HG03342 (cell line): ENCODE measurements at regions not wholly inside any gene's neighbourhood (a gene's known extent, or its start where the extent isn't known, plus 50 kb on each side); places are given as distances from the start of the nearest gene placed in this dataset.
A peak's percentile ranks its signal among the peaks of the same experiment; 100 is the strongest.
"Not testable (repeated sequence)": the region's sequence is repeated elsewhere in the genome, so short reads cannot be mapped to it uniquely, and the experiment has no call there.

Experiments
- ATAC-seq: cut with Tn5 transposase; IDR thresholded peaks from one replicate; pipeline ENCODE4 v1.9.1; 2021; ENCODE audit warnings: mild to moderate bottlenecking, moderate library complexity; ENCODE audit not compliant: unreplicated experiment

DNA sequence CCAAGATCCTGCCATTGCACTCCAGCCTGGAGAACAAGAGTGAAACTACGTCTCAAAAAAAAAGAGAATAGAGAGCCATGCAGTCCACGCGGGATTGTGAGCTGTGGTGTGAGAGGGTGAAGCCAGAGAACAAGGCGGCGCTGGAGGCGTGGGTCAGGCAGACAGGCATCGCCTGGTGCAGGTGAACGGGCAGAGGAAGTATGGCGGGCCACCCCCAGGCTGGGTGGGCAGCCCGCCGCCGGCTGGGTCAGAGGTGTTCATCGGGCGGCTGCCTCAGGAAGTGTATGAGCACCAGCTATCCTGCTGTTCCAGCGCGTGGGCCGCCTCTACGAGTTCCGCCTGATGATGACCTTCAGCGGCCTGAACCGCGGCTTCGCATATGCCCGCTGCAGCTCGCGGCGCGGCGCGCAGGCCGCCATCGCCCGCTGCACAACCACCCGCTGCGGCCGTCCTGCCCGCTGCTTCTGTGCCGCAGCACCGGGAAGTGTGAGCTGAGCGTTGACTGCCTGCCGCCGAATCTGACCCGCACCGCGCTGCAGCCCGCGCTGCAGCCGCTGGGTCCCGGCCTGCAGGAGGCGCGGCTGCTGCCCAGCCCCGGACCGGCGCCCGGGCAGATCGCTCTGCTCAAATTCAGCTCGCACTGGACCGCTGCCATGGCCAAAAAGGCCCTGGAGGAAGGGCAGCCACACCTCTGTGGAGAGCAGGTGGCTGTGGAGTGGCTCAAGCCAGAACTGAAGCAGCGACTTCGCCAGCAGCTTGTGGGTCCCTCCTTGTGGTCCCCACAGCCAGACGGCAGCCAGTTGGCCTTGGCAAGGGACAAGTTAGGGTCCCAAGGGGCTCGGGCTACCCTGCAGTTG, 95.5 kb upstream of the PLEKHM1 start:
- ATAC-seq = not testable (repeated sequence)

DNA sequence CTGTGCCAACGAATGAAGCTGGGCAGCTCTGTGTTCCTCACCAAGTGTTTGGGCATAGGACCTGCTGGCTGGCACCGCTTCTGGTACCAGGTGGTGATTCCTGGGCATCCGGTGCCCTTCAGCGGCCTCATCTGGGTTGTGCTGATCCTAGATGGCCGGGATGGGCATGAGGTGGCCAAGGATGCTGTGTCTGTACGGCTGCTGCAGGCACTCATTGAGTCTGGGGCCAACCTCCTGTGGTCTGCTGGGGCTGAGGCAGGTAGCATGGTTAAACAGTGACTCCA, 96.1 kb upstream of the PLEKHM1 start:
- ATAC-seq = not testable (repeated sequence)

DNA sequence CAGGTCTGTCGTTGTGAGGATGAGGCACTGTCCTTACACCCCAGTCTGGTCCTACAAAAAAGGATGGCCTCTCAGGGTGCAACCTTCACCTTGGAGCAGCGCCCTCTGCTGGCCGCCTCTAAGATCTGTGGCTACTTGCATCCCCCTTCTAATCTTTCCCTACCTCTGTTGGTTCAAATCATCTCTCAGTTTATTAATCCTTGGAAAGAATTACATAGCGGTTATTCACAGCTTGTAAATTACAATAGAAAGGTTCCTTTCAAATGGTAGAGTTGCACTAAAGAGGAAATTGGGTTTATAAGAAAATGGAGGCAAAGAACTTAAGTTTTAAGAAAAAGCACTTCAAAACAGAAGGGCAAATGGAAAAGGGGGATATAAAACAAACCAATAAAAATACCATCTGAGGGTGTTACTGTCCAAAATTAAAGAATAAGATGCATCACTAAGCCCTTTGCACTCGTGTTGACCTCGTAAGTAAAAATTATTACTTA, 102.0 kb upstream of the PLEKHM1 start:
- ATAC-seq = not testable (repeated sequence)

DNA sequence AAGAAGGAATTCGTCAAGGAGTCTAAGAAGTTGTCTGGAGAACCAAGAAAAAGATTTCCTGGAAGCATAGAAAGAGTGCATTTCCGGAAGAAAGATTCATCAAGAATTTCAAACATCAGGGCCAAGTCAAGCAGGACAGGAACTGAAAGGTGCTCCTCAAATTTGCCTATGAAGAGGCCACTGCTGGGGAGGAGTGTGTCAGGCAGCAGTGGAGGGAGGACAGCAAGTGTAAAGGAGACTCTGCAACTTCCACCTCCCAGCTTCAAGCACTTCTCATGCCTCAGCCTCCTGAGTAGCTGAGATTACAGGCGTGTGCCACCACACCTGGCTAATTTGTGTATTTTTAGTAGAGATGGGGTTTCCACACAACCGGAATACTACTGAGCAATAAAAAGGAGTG, 105.8 kb upstream of the PLEKHM1 start:
- ATAC-seq = not testable (repeated sequence)

DNA sequence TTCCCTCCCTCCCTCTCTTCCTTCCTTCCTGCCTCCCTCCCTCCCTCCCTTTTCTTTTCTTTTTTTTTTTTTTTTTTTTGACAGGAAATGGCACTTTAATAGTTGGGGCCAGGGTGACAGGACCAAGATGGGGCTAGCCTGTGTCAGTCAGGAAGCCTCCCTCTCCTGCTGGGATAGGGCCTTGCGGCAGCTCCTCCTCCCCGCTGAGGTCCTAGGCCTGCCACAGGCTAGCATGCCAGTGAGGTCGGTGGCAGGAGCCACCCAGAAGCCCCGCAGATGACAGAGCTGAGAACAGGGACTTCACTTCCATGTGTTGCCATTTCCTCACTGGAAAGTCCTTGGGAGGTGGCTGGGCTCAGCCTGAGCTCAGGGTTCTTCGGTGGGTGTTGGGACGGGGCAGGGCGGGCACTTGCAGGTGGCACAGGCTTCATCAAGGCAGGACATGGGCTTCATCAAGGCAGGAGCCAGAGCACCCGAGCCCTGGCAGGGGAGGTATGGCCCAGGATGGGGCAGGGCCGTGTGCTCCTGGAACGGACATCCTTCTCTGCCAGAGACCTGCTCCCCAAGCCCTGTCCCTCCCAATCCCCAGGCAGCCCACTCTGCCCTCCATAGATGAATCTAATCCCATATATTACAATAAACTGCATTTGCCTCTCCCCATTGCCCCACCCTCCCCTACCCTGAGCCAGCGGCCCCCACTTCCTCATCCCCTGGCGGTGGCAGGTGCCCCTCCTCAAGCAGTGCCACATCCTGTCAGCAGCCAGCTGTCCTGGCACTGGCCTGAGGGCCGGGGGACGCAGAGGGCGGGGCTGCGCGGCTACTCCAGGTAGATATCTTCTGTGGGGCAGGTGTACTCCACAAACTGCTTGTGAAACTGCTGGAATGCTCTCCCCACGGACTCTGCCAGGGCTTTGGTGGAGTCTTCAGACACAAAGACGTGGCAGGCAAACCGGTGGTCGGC, 109.8 kb upstream of the PLEKHM1 start:
- ATAC-seq = not testable (repeated sequence)

DNA sequence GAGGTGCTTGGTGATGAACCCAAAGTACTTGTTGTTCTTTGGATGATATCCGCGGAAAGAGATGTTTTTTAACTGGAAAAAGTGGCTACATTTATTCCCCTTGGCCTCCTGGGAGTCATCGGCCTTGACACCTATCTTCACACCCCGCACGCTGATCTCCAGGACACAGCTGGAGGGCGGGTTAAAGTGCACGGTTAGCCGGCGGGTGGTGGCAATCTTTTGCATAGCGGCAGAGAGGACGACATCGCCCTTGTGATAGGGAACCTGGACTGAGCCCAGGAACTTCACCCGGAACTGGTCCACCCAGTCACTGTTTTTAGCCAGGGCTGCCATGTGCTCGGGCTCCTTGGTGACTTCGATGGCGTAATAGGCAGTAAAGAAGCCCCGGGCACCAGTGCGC, 110.5 kb upstream of the PLEKHM1 start:
- ATAC-seq = not testable (repeated sequence)

DNA sequence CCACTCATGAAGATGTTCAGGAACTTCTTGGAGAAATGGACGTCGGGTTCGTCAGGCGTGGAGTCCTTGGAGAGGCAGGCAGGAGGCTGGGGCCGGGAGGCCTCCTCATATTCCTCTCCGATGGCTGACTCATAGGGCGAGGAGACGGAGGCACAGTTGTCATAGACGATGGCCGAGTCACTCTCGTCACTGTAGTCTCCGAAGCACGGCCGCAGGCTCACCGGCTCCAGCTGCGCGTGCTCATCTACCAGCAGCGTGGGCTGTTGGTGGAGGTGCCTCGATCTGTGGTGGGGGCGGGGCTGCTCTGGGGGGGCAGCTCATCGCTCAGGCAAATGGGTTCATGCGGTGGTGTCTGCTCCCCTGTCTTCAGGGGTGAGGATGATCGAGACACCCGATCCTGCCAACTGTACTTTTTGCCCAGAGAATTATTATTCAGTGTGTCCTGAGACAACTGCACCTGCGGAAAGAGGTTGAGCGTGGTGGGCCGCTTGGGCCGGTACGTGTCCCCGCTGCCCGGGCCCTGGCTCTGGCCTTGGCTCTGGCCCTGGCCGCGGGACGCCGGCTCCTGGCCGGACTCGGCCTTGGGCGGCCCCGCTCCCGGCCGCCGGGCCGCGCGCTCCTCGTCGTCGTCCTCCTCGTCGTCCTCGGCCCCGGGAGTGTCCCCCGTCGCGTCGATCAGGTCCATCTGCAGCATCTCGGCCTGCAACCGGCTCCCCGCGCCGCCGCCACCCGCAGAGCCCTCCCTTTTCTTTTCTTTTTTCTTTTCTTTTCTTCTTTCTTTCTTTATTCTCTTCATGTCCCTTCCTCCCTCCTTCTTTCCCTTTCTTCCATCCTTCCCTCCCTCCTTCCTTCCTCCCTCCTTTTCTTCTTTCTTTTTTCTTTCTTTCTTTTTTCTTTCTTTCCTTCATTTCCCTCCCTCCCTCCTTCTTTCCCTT, 111.4 kb upstream of the PLEKHM1 start:
- not testable (repeated sequence) for ATAC-seq

DNA sequence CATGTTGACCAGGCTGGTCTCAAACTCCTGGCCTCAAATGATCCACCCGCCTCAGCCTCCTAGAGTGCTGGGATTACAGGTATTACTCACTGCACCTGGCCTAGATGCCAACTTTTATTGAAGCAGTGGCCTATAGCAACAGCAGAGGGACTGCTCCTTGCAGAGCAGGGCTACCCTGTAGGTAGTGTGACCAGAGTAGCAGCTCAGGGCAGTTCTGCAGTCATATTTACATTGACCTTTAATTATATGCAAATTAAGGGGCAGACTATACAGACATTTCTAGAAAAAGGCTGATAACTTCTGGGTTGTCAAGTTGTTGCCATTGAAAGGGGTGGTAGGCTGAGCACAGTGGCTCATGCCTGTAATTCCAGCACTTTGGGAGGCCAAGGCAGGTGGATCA, 115.2 kb upstream of the PLEKHM1 start:
- ATAC-seq = not testable (repeated sequence)

DNA sequence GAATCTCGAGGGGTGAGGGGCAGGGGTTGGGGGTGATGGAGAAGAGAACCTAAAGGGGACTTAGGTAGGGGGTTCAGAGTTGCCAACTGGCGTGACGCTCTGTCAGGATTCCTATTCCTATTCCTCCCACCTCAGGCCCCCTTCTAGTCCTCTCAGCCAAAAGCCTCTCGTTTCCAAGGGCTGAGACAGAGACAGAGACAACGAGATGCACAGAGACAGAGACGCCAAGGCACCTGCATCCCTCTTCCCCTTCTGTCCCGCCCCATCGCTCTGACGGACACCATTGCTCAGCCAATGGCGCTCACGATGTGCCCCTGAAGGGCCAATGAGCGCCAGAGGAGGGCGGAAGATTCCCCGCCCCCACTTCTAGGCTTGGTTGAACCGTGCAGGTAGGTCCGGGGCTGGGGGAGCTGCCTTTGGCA, 129.5 kb upstream of the PLEKHM1 start:
- ATAC-seq = peak; percentile 99

DNA sequence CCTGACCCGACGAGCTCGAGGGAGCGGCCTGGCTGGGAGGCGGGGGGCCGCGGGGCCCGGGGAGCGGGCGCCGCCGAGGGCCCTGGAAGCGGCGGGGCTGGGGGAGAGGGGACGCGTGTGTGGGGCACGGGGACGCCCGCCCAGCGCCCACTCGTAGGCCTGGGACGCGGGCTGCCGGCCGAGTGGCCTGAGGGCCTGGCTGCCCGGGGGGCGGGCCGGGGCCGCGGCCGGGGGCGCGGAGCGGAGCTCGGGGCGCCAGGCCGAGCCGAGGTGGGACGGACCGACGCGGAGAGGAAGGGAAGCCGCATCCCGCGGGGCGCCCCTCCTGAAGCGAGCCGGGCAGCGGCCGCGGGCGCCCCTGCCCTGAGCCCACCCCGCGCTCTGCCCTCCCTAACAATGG, 129.9 kb upstream of the PLEKHM1 start:
- ATAC-seq = peak; percentile 39

DNA sequence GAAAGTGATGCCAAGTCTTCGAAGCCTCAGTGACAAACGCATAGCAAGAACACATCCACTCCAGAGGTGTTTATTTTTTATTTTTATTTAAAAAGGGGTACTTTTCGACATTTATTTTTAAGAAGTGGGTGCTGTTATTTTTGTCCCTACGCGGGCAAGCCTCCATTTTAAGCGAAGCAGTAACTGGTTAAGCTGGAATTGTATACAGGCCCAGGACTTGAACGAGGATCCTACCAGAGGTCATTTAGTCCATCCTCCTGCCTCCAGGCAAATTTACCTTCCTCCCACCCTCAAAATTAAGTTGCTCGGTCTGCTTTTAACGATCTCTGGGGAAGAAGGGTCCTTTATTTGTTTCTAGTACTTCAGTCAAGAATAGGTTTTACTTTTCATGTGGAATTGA, 130.6 kb upstream of the PLEKHM1 start:
- not testable (repeated sequence) for ATAC-seq

DNA sequence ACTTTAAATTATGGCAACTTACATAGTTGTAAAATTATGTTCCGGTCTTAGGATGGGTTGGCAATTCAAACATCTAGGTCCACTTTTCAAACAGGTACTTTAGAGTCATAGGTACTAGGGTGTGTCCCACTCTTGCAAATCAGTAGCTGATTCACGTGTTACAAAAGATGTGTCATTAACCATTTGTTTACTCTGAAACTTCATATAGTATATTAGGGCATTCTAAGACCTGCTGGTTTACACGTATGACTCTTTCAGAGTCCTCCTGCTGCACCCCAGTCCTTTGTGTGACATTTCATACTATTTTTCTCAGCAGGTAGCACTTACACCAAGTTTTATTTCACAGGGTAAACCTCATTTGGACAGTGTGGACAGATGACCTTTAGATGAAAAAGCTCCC, 131.8 kb upstream of the PLEKHM1 start:
- not testable (repeated sequence) for ATAC-seq

DNA sequence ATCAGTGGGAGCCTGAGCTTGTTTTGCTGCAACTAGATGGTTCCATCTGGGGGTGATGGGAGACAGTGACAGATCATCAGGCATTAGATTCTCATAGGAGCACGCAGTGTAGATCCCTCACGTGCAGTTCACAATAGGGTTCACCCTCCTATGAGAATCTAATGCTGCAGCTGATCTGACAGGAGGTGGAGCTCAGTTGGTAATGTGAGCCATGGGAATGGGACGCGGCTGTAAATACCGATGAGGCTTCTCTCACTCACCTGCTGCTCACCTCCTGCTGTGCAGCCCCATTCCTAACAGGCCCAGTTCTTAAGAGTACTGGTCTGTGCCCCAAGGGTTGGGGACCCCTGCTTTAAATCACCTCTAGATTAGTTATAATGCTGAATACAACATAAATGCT, 137.5 kb upstream of the PLEKHM1 start:
- no peak for ATAC-seq

DNA sequence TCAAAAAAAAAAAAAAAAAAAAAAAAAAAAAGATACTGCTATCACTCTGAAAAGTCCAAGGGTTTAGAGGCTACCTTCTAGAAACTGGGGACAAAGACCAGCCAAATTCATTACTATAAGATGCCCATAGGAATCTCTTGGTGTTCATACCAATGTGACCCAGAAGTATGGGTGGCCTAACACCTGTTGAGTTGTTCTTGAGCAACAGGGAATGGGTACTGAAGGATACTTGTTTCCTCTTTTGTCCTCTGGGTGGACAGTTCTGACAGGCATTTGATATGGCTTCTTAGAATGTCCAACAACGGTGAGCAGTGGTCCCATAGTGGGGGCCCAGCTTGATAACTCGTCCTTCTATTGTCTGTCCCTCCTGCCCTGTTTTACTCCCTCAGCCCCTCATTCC, 141.4 kb upstream of the PLEKHM1 start:
- no peak for ATAC-seq

DNA sequence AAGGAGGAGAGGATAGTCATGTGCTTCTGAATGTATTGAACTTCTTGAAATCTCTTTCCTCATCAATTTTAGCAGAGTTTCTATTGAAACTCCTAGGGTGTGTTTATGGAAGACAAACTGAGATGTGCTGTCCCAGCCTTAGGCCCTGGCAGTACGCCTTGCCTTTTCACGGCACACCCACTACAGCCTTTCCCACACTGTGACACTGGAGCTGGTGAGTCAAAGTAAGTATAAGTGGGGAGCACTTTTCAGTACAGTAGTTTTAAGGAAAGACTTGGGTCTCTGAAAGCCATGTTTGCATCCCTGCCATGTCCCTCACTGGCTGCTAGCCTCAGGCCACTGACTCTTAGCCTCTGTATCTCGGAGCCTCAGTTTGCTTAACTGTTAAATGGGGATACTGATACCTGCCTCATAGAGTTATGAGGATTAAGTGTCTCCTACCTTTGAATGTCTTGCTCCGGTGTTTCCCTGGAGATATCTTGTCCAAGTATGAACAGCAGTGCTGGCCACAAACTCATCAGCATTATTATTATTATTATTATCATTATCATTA, 144.7 kb upstream of the CRHR1 start:
- no peak for ATAC-seq

DNA sequence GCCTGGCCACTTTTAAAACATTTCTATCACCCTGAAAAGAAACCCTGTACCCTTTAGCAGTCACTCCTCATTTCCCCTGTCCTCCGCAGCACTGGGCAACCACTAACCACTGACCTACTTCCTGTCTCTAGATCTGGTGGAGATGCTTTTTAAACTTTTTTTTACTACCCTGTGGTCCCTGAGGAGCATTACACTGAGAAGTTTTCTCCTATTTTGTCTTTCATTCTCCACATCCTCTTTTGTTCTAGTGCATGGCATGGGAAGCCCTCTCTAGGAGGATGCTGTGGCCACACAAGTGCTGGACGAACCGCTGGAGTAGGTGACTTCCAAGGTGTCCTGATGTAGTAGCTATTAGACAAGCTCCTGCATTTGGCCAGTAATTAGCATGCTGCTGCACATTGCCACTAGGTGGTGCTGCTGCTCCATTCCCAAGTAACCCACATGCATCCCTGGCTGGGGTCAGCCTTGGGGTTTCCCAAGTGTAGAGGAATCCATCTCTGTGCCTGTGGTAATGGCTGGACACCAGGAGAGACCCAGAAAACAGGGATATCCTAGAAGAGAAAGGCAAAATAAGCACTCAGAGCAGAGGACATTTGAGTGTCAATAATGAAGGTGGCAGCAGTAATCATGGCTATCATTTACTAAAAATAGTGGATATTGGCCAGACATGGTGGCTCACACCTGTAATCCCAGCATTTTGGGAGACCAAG, 143.8 kb upstream of the CRHR1 start:
- no peak for ATAC-seq

DNA sequence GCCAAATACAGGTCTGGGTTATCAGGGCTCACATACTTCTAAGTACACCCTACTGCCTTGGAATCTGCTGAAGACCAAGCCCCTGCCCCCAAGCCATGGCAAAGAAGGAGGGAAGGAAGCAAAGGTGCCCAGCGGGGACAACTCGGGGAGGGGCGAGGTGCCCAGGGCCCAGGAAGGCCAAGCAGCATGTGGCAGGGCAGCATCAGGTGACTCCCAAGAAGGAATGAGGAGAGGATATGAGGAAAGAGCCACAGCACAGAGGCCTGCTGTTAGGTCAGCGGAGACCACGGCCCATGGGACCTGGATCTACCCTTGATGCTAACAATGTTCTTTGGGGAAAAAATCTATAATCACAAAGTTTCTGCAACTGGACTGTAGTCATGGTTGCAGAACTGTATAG, 142.6 kb upstream of the CRHR1 start:
- no peak for ATAC-seq

DNA sequence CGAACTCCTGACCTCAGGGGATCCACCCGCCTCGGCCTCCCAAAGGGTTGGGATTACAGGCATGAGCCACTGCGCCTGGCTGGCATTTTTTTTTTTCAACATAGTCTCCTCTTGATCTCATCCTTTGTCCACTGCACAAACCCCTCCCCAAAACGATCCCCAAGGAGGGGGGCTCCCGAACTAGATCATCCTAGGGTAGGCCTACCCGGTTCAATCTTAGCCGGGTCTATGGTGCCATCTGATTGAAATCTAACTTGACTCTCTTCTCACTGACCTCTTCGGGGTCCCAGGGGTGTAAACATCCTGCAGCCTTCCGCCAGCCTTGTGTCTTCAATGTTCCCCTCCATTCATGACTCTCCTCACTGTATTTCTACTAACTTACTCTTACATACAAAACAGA, 140.5 kb upstream of the CRHR1 start:
- no peak for ATAC-seq

DNA sequence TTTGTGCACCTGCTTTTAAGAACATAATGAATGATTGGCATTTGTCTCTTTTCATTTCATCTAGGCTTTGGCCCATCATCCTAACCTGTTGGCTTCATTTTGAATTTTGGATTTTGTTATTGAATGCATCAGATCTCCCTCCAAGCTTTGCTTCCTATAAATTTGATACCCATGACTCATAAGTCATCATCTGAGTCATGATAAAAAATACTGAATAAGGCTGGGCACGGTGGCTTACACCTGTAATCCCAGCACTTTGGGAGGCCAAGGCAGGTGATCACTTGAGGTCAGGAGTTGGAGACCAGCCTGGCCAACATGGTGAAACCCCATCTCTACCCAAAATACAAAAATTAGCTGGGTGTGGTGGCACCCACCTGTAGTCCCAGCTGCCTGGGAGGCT, 139.5 kb upstream of the CRHR1 start:
- ATAC-seq = not testable (repeated sequence)

DNA sequence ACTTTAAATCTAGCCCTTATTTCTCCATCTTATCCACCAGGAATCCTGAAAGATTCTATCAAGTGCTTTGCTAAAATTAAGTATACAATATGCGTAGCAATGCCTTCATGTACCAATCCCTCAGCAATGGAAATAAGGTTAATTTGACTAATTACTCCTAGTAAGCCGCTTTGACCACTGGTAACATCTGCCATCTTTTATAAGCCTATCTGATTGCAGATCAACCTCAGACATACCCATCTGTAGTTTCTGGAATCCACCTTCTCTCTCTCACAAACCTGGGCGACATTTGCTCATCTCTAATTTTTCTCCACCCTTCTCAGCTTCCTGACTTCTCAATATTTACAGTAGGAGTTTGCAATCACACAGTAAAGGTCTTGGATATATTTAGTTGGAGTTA, 138.8 kb upstream of the CRHR1 start:
- ATAC-seq = no peak
